ENCODE measurements at regions not wholly inside any gene's neighbourhood (a gene's known extent, or its start where the extent isn't known, plus 50 kb on each side); places are given as distances from the start of the nearest gene placed in this dataset.

GRCh38 chr1:219560856-219561255 is 52.0 kb downstream of the ZC3H11B start:
- Histone ChIP-seq H3K4me1 (ENCODE audit: control insufficient read depth, insufficient read depth, low read length) (no peaks in the 10 kb centered on the region), H3K9me3 (ENCODE audit: control insufficient read depth, insufficient read depth, low read depth, low read length) (no peaks in the 10 kb centered on the region), H3K4me3 (ENCODE audit: low read depth, low read length) (no peak overlapping the region), H3K36me3 (ENCODE audit: control insufficient read depth in 2 of 2, insufficient read depth in 1 of 2, low read length in 2 of 2) (no peaks in the 10 kb centered on the region), H3K27ac (ENCODE audit: extremely low read depth, low read depth, low read length) (no peak overlapping the region)
- ChIA-PET CTCF (no interaction called here), POLR2A (no interaction called here)
- no peak for TF ChIP-seq BCL11A (tag by site-specific recombination; IDR thresholded peaks at IDR 0.05; ENCODE audit: low read depth)
- no peak for TF ChIP-seq ZNF426 (tag by site-specific recombination; IDR thresholded peaks at IDR 0.05)
- TF ChIP-seq ZBTB6 (tag by site-specific recombination; IDR thresholded peaks at IDR 0.05) = no peak
- TF ChIP-seq, protein P1, sequence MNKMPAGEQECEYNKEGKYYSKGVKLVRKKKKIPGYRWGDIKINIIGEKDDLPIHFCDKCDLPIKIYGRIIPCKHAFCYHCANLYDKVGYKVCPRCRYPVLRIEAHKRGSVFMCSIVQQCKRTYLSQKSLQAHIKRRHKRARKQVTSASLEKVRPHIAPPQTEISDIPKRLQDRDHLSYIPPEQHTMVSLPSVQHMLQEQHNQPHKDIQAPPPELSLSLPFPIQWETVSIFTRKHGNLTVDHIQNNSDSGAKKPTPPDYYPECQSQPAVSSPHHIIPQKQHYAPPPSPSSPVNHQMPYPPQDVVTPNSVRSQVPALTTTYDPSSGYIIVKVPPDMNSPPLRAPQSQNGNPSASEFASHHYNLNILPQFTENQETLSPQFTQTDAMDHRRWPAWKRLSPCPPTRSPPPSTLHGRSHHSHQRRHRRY (tag by site-specific recombination; IDR thresholded peaks at IDR 0.05) = no peak
- TF ChIP-seq SP3 (tag by site-specific recombination; IDR thresholded peaks at IDR 0.05) = no peak

DNA sequence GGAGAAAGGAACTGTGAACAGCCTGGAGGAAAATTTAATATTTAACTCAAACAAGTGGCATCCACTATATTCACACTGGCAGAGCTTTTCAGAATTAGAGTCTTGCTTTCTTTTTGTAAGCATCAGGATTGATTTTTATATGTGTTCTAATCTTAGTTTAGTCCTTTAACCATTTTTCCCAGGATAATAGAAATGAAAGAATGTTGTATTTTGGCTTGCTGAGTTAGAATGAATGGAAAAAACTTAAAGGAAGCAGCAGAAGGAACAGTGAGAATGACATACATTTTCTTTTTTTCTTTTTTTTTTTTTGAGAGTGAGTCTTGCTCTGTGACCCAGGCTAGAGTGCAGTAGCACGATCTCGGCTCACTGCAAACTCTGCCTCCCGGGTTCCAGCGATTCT is 53.0 kb downstream of the ZC3H11B start:
- H3K4me1 ChIP-seq (ENCODE audit: control insufficient read depth, insufficient read depth, low read length) = no peaks in the 10 kb centered on the region
- no peaks in the 10 kb centered on the region for H3K36me3 ChIP-seq (ENCODE audit: control insufficient read depth in 2 of 2, insufficient read depth in 1 of 2, low read length in 2 of 2)
- no peak overlapping the region for H3K4me3 ChIP-seq (ENCODE audit: low read depth, low read length)
- H3K9me3 ChIP-seq (ENCODE audit: control insufficient read depth, insufficient read depth, low read depth, low read length) = no peaks in the 10 kb centered on the region
- H3K27ac ChIP-seq (ENCODE audit: extremely low read depth, low read depth, low read length) = no peak overlapping the region
- TF ChIP-seq KLF8 (tag by site-specific recombination; IDR thresholded peaks at IDR 0.05) (no peak), ZNF629 (tag by site-specific recombination; IDR thresholded peaks at IDR 0.05) (no peak), ZNF266 (tag by site-specific recombination; IDR thresholded peaks at IDR 0.05; ENCODE audit: low read depth) (no peak), ZNF621 (tag by site-specific recombination; IDR thresholded peaks at IDR 0.05) (no peak), OSR2 (tag by site-specific recombination; IDR thresholded peaks at IDR 0.05) (no peak), ZBTB21 (tag by site-specific recombination; IDR thresholded peaks at IDR 0.05) (no peak)
- TF ChIP-seq, protein P2, sequence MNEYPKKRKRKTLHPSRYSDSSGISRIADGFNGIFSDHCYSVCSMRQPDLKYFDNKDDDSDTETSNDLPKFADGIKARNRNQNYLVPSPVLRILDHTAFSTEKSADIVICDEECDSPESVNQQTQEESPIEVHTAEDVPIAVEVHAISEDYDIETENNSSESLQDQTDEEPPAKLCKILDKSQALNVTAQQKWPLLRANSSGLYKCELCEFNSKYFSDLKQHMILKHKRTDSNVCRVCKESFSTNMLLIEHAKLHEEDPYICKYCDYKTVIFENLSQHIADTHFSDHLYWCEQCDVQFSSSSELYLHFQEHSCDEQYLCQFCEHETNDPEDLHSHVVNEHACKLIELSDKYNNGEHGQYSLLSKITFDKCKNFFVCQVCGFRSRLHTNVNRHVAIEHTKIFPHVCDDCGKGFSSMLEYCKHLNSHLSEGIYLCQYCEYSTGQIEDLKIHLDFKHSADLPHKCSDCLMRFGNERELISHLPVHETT (tag by site-specific recombination; IDR thresholded peaks at IDR 0.05) = no peak
- ChIA-PET CTCF (no interaction called here), POLR2A (no interaction called here)

GRCh38 chr1:219555806-219556205 is 57.1 kb downstream of the ZC3H11B start:
- CTCF ChIA-PET = interaction anchor here (1.0 to 2.5 kb wide), 2 partner anchors 11 to 953 kb away, joined by 3 to 17 read pairs; no protein-coding TSS in a partner anchor
- Histone ChIP-seq H3K4me1 (ENCODE audit: control insufficient read depth, insufficient read depth, low read length) (no peaks in the 10 kb centered on the region), H3K4me3 (ENCODE audit: low read depth, low read length) (no peak overlapping the region), H3K27ac (ENCODE audit: extremely low read depth, low read depth, low read length) (no peak overlapping the region), H3K36me3 (ENCODE audit: control insufficient read depth in 2 of 2, insufficient read depth in 1 of 2, low read length in 2 of 2) (no peaks in the 10 kb centered on the region), H3K9me3 (ENCODE audit: control insufficient read depth, insufficient read depth, low read depth, low read length) (no peaks in the 10 kb centered on the region)
- no peak for TF ChIP-seq ZNF2 (tag by site-specific recombination; IDR thresholded peaks at IDR 0.05)
- no peak for TF ChIP-seq ZNF707 (tag by site-specific recombination; IDR thresholded peaks at IDR 0.05)
- TF ChIP-seq, protein P3, sequence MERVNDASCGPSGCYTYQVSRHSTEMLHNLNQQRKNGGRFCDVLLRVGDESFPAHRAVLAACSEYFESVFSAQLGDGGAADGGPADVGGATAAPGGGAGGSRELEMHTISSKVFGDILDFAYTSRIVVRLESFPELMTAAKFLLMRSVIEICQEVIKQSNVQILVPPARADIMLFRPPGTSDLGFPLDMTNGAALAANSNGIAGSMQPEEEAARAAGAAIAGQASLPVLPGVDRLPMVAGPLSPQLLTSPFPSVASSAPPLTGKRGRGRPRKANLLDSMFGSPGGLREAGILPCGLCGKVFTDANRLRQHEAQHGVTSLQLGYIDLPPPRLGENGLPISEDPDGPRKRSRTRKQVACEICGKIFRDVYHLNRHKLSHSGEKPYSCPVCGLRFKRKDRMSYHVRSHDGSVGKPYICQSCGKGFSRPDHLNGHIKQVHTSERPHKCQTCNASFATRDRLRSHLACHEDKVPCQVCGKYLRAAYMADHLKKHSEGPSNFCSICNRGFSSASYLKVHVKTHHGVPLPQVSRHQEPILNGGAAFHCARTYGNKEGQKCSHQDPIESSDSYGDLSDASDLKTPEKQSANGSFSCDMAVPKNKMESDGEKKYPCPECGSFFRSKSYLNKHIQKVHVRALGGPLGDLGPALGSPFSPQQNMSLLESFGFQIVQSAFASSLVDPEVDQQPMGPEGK (tag by site-specific recombination; IDR thresholded peaks at IDR 0.05) = no peak
- no peak for TF ChIP-seq ZNF561 (tag by site-specific recombination; IDR thresholded peaks at IDR 0.05; ENCODE audit: borderline replicate concordance)
- TF ChIP-seq, protein P4, sequence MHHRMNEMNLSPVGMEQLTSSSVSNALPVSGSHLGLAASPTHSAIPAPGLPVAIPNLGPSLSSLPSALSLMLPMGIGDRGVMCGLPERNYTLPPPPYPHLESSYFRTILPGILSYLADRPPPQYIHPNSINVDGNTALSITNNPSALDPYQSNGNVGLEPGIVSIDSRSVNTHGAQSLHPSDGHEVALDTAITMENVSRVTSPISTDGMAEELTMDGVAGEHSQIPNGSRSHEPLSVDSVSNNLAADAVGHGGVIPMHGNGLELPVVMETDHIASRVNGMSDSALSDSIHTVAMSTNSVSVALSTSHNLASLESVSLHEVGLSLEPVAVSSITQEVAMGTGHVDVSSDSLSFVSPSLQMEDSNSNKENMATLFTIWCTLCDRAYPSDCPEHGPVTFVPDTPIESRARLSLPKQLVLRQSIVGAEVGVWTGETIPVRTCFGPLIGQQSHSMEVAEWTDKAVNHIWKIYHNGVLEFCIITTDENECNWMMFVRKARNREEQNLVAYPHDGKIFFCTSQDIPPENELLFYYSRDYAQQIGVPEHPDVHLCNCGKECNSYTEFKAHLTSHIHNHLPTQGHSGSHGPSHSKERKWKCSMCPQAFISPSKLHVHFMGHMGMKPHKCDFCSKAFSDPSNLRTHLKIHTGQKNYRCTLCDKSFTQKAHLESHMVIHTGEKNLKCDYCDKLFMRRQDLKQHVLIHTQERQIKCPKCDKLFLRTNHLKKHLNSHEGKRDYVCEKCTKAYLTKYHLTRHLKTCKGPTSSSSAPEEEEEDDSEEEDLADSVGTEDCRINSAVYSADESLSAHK (tag by site-specific recombination; IDR thresholded peaks at IDR 0.05) = no peak
- no peak for TF ChIP-seq ZNF350 (tag by site-specific recombination; IDR thresholded peaks at IDR 0.05)
- TF ChIP-seq ZNF521 (tag by site-specific recombination; IDR thresholded peaks at IDR 0.05) = no peak
- TF ChIP-seq ZNF629 (tag by site-specific recombination; IDR thresholded peaks at IDR 0.05) = no peak
- TF ChIP-seq WT1 (tag by site-specific recombination; IDR thresholded peaks at IDR 0.05) = no peak
- no peak for TF ChIP-seq ELK4 (IDR thresholded peaks at IDR 0.05; ENCODE audit: borderline replicate concordance, low read depth, low read length)
- POLR2A ChIA-PET = no interaction called here
